ENCODE measurements at regions not wholly inside any gene's neighbourhood (a gene's known extent, or its start where the extent isn't known, plus 50 kb on each side); places are given as distances from the start of the nearest gene placed in this dataset.
A peak's percentile ranks its signal among the peaks of the same experiment; 100 is the strongest.

DNA sequence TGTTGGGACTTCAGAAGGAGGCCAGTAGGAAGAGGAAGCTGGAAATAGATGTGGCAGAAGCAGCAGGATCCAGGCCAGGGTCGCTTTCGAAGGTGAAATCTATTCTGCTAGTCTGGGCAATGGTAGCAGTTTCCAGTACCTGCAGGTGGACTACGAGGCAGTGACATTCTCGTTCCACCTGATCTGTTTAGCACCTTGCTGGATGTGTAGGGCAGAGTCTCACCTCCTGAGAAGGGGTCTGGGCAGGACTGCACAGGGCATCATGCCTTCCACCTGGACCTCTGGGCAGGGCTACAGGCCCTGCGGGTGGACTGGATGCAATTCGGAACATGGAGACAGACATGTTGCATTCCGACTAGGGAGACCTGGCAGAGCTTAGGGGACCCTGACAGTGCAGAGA lies 254.8 kb upstream of the ZNF32 start:
- no peak for DNase-seq (ENCODE audit: low read depth)

DNA sequence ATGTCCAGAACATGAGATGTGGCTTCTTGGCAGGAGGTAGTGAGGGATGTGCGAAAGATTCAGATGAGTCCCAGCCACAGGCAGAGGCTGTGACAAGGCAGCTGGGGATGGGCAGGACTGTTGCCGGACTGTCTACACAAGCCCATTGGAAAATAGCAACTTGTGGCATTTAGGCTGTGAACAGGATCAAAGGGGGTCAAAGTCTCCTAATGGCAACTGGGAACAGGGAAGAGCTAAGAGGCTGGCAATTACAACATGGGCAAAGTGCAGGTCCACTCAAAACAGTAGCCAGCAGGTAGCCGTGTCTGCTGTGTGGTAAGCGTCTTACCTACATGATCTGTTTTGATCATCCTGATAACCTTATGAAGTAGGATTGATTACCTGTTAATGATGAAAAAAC lies 254.2 kb upstream of the ZNF32 start:
- no peak for DNase-seq (ENCODE audit: low read depth)

DNA sequence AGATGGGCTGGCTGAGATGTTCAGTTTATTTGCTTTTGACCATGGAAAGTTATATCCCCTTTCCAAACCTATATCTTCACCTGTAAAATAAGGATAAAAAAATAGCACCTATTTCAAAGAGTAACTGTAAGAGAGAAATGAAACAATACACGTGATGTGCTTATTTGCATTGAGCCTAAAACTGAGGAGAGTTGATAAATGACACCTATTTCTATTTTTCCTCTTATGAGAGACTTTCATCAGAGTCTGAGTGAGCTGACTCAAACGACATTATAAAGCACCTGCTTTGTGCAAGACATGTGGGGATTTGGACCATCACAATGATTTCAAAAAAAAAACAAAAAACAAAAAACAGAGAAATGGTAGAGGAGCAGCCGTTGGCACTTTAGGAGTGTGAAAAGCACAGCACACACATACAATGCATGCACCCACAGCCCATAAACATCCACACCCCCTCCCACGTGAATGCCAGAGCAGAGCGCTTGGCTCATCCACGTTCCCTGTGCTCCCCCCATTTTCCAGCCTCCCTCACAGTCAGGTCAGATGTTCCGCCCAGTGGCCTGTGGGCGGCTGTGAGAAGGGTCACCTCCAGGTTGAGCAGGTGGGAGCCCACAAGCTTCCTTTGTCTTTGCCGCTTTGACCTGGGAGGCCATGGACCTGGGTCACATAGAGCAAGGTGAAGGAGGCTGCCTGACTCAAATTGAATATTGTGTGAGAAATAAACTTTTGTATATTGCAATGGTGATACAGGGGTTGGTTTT lies 253.2 kb upstream of the ZNF32 start:
- DNase-seq (ENCODE audit: low read depth) = no peak

DNA sequence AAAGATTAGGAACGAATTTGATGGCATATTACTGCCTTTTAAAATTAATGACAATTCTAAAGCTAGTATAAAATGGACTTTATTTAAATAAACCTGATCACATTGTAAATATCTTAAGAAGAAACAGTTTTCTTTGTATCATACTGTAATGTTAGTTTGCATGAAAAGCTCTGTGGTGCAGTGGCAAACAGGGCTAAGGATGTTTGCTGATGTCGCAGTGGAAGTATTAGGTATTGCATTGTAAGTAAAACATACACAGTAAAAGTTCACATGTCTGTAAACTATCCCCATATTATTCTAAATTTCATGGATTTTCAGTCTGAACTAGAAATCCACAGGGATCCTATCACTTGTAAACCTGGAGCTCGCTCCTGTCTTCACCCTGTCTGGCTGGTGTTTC lies 252.6 kb upstream of the ZNF32 start:
- DNase-seq (ENCODE audit: low read depth) = no peak

DNA sequence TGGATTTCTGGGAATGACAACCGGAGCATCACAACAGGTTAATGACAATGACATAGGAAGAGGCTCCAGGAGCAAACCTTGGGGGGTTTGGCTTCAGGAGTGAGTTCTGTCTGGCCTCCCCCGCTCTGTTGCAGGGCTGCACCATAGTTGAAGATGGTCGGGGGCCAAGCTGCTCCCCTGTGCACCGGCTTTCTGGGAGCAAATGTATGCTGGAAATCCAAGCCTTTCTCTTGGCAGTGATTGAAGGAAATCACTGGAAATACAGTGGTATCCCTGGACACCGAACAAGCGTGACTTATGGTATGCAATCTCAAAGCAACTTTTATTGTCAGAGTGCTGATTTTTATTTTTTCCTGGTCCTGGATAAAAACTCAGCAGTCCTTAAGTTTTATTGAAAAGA lies 251.9 kb upstream of the ZNF32 start:
- no peak for DNase-seq (ENCODE audit: low read depth)

DNA sequence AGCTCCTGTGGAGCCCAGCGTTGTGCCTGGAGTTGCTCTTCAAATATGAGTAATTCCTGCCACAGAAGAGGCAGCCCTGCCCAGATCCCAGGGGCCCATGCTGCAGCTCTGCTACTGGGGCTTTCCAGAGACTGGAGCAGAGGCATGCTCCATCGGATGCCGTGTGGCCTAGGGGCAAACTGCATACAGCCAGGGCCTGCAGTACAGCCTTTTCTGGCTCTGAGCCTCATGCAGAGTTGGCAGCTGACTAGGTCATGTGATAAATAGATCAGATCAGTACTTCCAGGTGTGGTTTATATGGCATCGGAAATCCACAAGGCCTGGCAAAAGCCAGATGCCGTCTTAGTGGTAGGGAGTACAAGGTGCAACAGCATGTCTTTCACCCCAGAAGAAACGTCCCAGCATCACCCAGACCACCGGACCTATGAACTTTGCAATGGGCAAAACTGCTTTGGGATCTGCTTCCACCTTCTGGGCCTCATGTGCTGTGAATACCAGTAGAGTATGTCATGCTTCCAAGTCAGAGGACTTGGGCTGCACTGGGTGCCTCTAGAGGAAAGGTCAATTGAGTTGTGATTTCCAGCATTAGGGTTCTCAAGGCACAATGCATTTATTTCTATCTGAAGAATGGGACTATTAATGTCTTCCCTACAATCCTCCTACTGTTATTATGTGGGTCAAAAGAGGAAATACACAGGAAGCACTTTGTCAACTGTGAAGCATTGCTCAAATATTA lies 250.7 kb upstream of the ZNF32 start:
- no peak for DNase-seq (ENCODE audit: low read depth)

DNA sequence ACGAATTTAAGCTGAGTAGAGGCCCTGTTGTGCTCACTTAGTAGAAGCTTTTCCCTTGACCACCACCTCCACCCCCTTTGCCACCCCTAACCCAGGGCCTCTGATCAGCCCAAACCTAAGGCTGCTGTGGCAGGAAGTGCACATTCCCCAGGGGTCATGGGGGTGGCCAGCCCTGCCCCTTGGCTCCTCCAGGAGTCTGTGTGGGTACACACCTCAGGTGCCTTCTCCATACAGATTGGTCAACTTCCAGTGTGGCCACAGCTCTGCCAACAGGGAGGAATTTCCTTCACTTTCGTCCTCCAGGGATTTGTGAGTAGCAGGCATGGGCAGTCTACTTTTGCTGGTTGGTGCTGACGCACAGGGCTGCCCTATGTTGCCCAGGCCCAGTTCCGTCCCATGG lies 249.9 kb upstream of the ZNF32 start:
- DNase-seq (ENCODE audit: low read depth) = no peak

DNA sequence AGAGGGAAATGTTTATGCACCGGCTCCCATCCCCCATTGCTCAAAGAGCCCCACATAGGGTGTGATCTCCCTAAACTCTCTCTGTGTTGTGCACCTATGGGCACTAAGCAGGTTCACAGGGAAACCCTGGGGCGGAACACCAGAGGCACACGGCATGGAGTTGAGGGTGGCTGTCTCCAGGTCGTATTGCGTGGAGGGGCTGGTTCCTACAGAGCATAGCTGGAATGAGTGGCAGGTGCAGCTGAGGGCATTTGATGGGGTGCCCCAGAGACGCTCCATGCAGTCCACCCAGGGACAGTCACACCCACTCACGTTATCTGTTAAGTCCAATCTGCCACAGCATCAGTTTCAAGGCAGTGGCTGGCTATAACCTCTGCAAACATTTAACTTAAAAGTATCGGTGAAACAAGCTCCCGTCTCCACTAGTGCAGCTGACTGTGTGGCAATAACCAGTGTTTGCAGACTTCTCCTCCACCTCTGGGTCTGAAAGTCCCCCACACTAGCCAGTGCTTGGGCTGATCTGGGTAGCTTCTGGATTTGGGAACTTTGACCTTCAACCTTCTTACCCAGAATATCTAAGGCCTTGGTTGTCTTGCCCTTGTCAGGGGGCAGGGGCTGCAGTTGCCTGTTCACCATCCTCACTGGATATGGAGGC lies 249.2 kb upstream of the ZNF32 start:
- DNase-seq (ENCODE audit: low read depth) = no peak

DNA sequence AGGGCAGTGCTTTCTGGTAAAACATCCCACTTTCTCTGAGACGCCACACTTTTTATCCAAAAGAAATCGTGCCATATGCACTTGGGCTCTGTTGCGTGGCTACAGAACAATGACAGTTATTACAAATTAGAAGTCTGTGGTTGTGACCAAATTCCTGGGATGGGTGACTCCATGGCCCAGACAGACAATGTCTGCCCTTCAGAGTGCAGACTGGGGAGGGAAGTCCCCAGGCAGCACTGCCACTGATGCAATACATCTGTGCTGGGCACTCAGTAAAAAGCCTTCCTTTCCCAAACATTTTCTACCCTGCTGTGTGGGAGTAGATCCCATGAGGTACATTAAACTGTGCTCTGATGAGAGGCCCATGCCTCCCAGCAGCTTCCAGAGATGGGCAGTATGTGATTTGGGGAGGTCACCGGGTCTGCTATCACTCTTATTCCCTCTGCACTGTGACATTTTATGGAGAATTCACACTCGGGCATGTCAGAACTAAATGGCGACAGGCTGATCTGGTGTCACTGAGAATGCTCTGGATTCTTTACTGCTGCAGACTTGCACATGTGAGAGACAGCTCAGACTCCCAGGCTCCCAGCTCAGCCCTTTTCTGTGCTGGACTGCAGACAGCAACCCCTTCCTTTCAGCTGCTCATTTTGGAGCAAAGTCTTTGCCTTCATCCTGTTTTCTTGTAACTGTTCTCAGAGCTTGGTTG lies 243.5 kb upstream of the ZNF32 start:
- peak; percentile 62 for DNase-seq (ENCODE audit: low read depth)

DNA sequence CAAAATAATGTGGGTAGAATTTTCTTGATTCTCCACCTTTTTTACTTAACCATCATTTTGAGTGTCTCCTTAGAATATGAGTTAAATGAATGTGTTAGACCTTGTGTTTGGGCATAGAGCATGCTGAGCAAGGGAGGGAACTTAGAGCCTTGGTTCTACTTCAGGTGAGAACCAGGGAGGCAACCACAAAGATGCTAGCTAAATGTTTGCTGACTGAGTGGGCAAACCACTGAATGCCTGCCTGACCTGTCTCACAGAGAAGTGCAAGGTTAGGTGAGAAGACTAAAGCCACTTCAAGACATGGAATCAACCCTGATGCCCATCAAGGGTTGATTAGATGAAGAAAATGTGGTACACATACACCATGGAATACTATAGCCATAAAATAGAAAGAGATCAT lies 242.6 kb upstream of the ZNF32 start:
- DNase-seq (ENCODE audit: low read depth) = no peak

DNA sequence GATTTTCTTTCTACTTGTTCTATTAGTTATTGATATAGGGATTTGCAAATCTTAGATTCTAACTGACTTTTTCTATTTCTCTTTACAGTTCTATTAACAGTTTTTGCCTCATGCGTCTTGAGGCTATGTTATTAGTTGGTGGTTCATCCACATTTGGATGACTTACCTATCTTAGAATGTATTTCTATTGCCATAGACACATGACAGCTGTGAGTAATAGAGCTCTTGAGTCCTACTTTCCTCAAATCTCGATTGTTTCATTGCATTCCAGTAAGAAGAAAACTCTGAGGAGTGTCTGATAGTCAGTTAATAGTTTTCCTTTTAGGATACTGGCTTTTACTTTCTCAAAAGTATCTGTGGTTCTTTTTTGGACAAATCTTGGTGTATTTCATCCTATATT lies 241.4 kb upstream of the ZNF32 start:
- DNase-seq (ENCODE audit: low read depth) = peak; percentile 64

DNA sequence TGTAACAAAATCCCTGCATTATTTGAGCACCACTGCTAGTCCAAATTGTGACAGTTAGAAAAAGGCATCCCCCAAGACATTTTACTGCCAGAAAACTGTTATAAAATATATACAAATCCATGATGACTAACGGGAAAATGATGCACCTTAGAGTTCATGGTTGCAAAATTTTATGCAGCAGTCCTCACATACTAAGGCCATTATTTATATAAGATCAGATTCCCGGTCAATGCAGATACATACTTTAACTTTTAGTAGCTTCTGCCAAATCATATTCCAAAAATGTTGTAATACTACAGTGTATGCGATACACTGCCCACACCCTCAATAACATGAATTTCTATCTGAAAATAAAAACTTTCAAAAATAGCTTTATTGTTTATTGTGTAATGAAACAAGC lies 239.9 kb upstream of the ZNF32 start:
- peak; percentile 69 for DNase-seq (ENCODE audit: low read depth)

DNA sequence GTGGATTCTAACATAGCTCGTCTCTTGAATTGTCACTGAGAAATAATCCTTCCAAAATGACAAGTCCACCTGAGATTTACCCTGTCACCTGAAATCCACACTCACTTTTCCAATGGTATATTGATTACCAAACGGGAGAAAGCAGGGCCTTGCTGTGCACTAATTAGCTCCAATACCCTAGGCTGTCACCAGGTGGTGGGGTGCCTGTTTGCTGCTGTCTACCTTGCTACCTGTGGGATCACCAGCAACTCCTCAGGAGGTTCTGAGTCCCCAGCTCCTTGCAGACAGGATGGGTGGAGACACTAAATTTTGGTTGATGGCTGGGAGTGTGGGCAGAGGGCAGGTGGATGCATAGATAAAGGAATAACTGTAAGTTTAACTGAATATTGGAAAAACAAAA lies 237.2 kb upstream of the ZNF32 start:
- no peak for DNase-seq (ENCODE audit: low read depth)

DNA sequence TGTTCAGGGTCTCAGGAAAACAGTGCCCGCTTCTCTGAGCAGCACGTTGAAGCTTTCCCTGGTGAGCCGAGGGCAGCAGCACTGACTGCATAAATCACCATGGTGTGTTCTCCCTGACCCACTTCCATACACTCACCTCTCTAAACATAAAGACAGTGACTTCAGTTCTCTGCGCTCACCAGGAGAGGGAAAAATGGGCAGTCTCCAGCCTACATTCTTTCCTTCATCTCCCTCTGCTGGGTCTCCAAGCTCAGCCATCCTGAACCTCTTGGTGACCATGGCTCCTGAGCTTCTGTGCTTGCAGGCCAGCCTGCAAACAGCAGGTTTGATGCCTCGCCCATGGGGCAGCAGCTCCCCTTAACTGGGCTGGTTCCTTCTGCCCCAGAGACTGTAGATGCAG lies 236.6 kb upstream of the ZNF32 start:
- DNase-seq (ENCODE audit: low read depth) = no peak

DNA sequence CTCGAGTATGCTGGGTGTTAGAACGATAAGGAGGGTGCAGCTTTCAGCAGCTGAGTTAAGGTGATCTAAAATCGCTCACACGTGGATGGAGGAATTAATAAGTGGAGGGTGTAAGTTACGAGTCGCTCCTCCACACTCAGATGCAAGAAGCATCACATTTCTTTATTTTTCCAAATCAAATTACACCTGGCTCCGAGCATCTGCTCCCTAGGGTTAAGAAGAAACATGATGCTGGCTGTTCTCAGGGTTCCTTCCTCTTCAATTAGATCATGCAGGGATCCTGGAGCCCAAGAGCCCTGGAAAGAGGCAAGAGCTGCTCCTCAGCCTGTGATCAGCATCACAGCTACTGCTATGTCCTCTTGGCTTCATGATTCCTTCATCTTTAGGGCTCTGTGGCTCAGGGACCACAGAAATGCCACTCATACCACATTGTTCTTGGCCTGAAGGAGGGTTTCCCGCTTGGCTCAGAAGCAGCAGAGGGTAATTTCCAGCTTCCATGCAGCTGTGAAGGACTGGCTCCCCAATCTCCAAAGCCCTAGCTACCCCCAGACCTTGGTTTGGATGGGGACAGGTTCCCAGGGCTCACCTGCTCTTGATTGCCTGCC lies 235.9 kb upstream of the ZNF32 start:
- no peak for DNase-seq (ENCODE audit: low read depth)

DNA sequence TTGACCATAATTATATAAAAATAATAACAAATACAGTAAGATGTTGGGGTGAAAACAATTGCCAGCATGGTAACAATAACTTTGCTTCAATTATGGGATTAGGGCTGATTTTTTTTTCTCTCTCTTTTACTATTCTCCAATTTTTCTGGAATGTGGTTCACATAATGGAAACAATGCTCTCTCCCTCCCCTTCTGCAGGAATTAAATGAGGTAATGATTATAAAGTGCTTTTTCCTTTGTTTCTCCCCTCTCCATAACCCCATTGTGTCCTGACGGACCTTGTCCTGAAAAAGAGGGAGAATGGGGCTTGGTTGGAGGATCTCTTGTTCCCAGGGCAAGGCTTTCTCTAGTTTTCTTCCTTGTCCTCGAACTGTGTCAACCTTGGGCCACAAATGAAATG lies 234.0 kb upstream of the ZNF32 start:
- DNase-seq (ENCODE audit: low read depth) = no peak

DNA sequence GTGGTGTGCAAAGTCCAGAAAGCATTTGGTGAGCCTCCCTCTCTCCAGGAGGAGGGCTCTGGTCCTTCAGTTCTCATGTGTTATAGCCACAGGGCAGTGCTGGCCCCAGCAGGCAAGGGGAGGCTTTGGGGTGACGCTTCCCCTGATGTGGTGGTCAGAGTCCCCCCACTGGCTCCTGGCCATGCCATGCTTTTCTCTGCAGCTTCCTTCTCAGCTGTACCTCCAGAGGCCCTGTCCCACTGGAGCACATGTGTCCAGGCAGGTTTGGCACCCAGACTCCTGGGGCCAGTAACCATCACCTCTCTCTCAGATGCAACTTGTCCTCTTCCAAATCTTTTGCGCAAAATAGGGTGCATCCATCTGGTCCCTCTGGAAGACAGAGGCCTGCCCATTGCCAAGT lies 233.0 kb upstream of the ZNF32 start:
- DNase-seq (ENCODE audit: low read depth) = no peak

DNA sequence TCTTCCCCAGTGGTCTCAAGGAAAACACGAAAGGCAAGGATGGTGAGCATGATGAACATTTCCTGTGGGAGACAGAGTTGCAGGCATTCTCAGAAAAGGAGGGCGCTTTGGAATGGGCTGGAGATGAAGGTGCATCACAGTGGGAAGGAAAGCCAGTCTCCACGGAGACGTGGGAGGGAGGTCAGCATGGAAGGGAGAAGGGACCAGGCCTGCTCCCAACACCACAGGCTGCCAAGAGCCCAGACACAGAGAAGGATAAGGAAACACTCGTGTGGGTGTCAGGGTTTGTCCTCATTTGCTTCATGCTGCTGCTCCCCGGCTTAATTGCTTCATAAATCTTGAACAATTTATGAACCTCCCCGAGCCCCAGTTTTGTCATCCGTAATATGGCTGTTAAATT lies 231.5 kb upstream of the ZNF32 start:
- DNase-seq (ENCODE audit: low read depth) = no peak

DNA sequence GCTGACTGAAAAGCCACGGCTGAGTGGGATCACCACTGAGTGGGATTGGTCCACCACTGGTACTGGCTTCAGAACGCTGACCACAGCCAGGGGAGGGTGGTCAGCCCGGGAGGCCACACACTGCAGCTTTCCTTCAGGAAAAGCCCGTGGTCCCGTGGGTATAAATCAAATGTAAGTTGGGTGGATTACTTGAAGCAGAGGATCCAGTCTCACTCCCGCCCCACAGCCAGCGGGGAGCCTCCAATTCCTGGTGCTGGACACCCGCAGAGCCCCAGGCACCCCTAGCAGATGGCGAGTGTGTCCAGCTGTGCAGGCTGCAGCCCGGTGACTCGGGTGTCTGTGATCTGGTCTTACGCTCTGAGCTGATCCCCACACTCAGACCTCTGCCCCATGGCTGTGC lies 231.1 kb upstream of the ZNF32 start:
- no peak for DNase-seq (ENCODE audit: low read depth)

DNA sequence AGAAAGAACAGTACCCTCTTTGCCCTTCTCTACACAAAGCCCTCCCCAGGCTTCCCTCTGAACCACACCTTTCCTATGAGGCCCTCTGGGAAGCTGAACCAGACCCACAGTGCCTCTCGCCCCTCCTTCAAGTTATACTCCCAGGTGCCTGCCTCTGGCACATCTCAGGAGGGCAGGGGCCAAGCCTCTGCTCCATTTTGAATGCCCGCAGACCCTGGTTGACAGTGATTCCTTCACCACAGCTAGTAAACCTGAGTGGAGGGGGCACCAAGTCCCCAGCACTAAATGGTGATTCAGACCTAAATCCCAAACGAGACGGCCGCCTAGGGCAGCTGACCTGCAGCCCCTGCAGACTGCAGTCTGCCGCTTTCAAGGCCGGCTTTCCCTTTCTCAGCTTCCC lies 230.5 kb upstream of the ZNF32 start:
- no peak for DNase-seq (ENCODE audit: low read depth)

DNA sequence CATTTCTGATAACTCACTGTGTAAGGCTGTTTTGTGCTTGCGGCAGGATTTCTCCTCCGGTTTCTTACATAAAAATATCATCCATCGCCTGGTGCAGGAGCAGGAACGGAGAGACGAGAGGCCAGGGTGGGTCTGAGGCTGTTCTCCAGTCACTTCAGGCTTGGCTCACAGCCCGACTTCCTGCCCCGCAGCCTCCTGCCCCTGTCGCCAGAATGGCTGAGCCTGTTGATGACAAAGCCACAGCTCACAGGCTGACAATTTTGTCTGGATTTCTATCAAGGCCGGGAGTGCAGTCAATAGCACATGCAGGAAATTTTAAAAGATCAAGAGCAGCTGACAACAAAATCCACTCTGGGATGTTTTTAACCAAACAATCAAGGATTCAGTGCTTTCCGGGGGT lies 229.7 kb upstream of the ZNF32 start:
- DNase-seq (ENCODE audit: low read depth) = peak; percentile 24

DNA sequence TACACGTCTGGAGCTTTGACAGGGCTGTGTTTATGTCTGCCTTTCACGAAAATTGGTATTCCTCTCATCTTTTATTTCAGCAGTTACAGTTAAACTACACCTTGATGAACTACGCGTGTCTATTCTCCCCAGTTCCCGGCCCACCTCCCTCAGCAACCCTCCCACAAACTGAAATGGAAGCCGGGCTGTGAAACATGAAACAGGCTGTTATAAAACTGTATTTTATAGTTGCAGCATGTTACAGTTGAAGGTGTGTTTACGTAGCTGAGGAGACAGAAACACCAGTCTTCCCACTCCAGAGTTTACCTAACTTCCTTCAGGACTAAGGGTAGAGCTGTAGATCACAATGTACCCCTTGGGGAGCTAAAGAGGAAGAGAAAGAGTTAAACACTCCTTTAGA lies 228.3 kb upstream of the ZNF32 start:
- no peak for DNase-seq (ENCODE audit: low read depth)

Data from LHCN-M2 (cell line).